Lung (tissue), 11 donors: ENCODE measurements at regions not wholly inside any gene's neighbourhood (a gene's known extent, or its start where the extent isn't known, plus 50 kb on each side); places are given as distances from the start of the nearest gene placed in this dataset.

Experiments
- ATAC-seq: fragments of 200-7000 bp; cut with Tn5 transposase; one replicate; pipeline ENCODE4 v1.9.1; 2020; ENCODE audit warnings: moderate number of reproducible peaks; ENCODE audit not compliant: insufficient read depth, low FRiP score
- DNase-seq, 3 donors: peaks; one replicate each; pipeline ENCODE4 v3.0.0-alpha.2; 2013 to 2017
- H3K27ac ChIP-seq, 2 donors: one replicate each; pipeline ENCODE4 v1.5.1; 2013; ENCODE audit warnings: mild to moderate bottlenecking in 2 of 2, moderate library complexity in 2 of 2, control low read depth in 1 of 2, inconsistent platforms in 1 of 2, low read depth in 1 of 2, low read length in 1 of 2
- H3K27me3 ChIP-seq, 3 donors: one replicate each; pipeline ENCODE4 v1.5.1; 2013; ENCODE audit warnings: low read length in 2 of 3; ENCODE audit not compliant: control insufficient read depth in 3 of 3, insufficient read depth in 3 of 3
- H3K36me3 ChIP-seq, 4 donors: one replicate each; pipeline ENCODE4 v1.5.1; 2013; ENCODE audit warnings: low read length in 4 of 4, mild to moderate bottlenecking in 1 of 4, moderate library complexity in 1 of 4; ENCODE audit not compliant: control insufficient read depth in 4 of 4, insufficient read depth in 4 of 4
- H3K4me1 ChIP-seq, 5 donors: one replicate each; pipeline ENCODE4 v1.5.1; 2013; ENCODE audit warnings: low read length in 5 of 5, mild to moderate bottlenecking in 2 of 5, moderate library complexity in 1 of 5; ENCODE audit not compliant: control insufficient read depth in 5 of 5, insufficient read depth in 5 of 5
- H3K4me3 ChIP-seq: one replicate; pipeline ENCODE4 v1.5.1; 2013; ENCODE audit warnings: mild to moderate bottlenecking, control low read depth, moderate library complexity
- H3K9ac ChIP-seq, 2 donors: one replicate each; pipeline ENCODE4 v1.5.1; 2013; ENCODE audit warnings: low read length in 2 of 2, control low read depth in 1 of 2; ENCODE audit not compliant: insufficient read depth in 1 of 2
- H3K9me3 ChIP-seq, 4 donors: one replicate each; pipeline ENCODE4 v1.5.1; 2013; ENCODE audit warnings: low read length in 3 of 4, mild to moderate bottlenecking in 1 of 4, moderate library complexity in 1 of 4; ENCODE audit not compliant: control insufficient read depth in 4 of 4, insufficient read depth in 3 of 4
- CTCF ChIP-seq: IDR thresholded peaks from 2 replicates; pipeline ENCODE4 v1.5.1; 2012; ENCODE audit warnings: mild to moderate bottlenecking; ENCODE audit errors: control extremely low read depth, extremely low read depth
- WGBS, 2 donors: extraction: QIAGEN DNeasy Blood & Tissue Kit; methylation state at CpG; one replicate each; pipeline ENCODE4 v1.1.7; 2013; 5-methylcytosine and 5-hydroxymethylcytosine counted together
- donor health status: control.
- donor health status: control.
- donor health status: Bipolar disorder and iron deficiency.
- donor health status: healthy.
- donor health status: DM: yes; HTN: yes; CAD: no.

GRCh38 chr5:120231563-120231962 lies 232.5 kb upstream of the PRR16 start:
- DNase-seq, result no peak
- H3K27ac ChIP-seq, result no peak overlapping the region
- H3K9me3 ChIP-seq, result peaks cover 0 to 3% (median 0%) of the 10 kb centered on the region in 4 donors
- no peak overlapping the region for H3K9ac ChIP-seq
- no peaks in the 10 kb centered on the region for H3K4me1 ChIP-seq
- TF ChIP-seq CTCF, result no peak
- no peak overlapping the region for H3K4me3 ChIP-seq
- no peaks in the 10 kb centered on the region for H3K36me3 ChIP-seq
- no peaks in the 10 kb centered on the region for H3K27me3 ChIP-seq
- 94 to 98% methylated on average over 1 of the region's 1 CpG for WGBS, 2 donors
- ATAC-seq, result no peak

DNA sequence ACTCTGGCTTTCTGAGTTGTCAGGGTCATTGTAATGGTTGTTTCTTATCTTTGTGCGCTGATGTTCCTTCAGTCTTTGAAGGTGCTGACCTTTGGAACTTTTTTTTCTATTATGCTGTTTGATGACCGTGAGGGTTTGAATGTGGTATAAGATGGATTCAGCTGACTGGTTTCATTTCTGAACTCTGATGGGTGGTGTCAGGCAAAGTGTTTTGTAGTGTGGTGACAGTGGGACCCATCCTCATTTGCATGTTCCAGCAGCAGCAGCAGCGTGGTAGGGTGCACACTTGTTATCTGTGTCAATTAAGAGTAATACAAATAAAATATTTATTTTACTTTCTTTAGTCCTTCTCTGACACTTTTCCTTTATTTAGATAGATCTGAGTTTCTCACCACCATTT lies 227.7 kb upstream of the PRR16 start:
- Histone ChIP-seq H3K27ac (no peak overlapping the region), H3K9ac (no peak overlapping the region), H3K36me3 (no peaks in the 10 kb centered on the region), H3K27me3 (no peaks in the 10 kb centered on the region), H3K9me3 (no peaks in the 10 kb centered on the region), H3K4me1 (peaks cover 0 to 2% (median 0%) of the 10 kb centered on the region in 5 donors), H3K4me3 (no peak overlapping the region)
- DNase-seq (no peak), ATAC-seq (no peak)
- TF ChIP-seq CTCF, result no peak
- WGBS, 2 donors, result 81 to 92% methylated on average over 3 of the region's 3 CpGs

- 83 to 94% methylated on average over 1 of the region's 1 CpG for whole genome bisulfite sequencing, 2 donors
- no peaks in the 10 kb centered on the region for H3K36me3 ChIP-seq
- no peaks in the 10 kb centered on the region for H3K27me3 ChIP-seq
- no peaks in the 10 kb centered on the region for H3K9me3 ChIP-seq
- no peak overlapping the region for H3K27ac ChIP-seq
- TF ChIP-seq CTCF, result no peak
- no peak overlapping the region for H3K9ac ChIP-seq
- ATAC-seq, result no peak
- H3K4me1 ChIP-seq, result peaks cover 0 to 4% (median 0%) of the 10 kb centered on the region in 5 donors
- no peak overlapping the region for H3K4me3 ChIP-seq
- DNase-seq, result no peak
Measured at GRCh38 chr5:120239086-120239485, 225.0 kb upstream of the PRR16 start.

DNA sequence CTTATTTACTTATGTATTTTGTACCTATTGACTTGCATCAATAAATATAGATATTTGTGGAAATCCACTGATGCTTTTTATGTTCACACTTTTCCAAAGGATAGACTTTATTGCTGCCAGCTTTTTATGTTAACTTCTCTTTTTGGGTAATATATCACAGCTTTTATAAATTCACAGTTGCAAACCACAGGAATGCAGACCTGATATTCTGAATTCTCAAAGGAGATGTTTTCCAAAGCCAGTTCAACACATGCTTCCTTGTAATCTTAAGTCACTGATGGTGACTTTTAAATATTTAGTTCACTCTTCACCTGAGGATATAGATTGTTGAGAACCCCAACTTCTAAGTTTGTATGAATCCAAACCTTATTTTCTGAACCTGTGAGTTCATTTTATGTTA lies 223.4 kb upstream of the PRR16 start:
- DNase-seq (no peak), ATAC-seq (no peak)
- Histone ChIP-seq H3K36me3 (no peaks in the 10 kb centered on the region), H3K9me3 (no peaks in the 10 kb centered on the region), H3K4me1 (peaks cover 0 to 4% (median 0%) of the 10 kb centered on the region in 5 donors), H3K27me3 (no peaks in the 10 kb centered on the region), H3K4me3 (no peak overlapping the region), H3K27ac (no peak overlapping the region), H3K9ac (no peak overlapping the region)
- TF ChIP-seq CTCF, result no peak
